Adipocyte (in vitro differentiated cells): ENCODE measurements at regions not wholly inside any gene's neighbourhood (a gene's known extent, or its start where the extent isn't known, plus 50 kb on each side); places are given as distances from the start of the nearest gene placed in this dataset.
"Not testable (repeated sequence)": the region's sequence is repeated elsewhere in the genome, so short reads cannot be mapped to it uniquely, and the experiment has no call there.

Source experiments
- DNase-seq: peaks from one replicate; pipeline ENCODE4 v3.0.0-alpha.2; 2015; ENCODE audit warnings: low read depth
- H3K27me3 ChIP-seq: replicated peaks from 2 replicates; pipeline ENCODE4 v1.7.0; 2013; ENCODE audit warnings: mild to moderate bottlenecking, low read length, moderate library complexity; ENCODE audit not compliant: control insufficient read depth, insufficient read depth
- H3K36me3 ChIP-seq: 2 replicates; pipeline ENCODE4 v1.7.0; 2013; ENCODE audit warnings: low read length, mild to moderate bottlenecking, moderate library complexity; ENCODE audit not compliant: control insufficient read depth, insufficient read depth, severe bottlenecking
- H3K4me1 ChIP-seq: 2 replicates; pipeline ENCODE4 v1.7.0; 2013; ENCODE audit warnings: mild to moderate bottlenecking, low read length, moderate library complexity; ENCODE audit not compliant: control insufficient read depth, insufficient read depth
- H3K4me3 ChIP-seq: 2 replicates; pipeline ENCODE4 v1.7.0; 2013; ENCODE audit warnings: mild to moderate bottlenecking, low read length, moderate library complexity
- H3K9ac ChIP-seq: 2 replicates; pipeline ENCODE4 v1.7.0; 2013; ENCODE audit warnings: mild to moderate bottlenecking, low read length, moderate library complexity
- H3K9me3 ChIP-seq: 2 replicates; pipeline ENCODE4 v1.7.0; 2013; ENCODE audit warnings: mild to moderate bottlenecking, low read length, moderate library complexity; ENCODE audit not compliant: control insufficient read depth

DNA sequence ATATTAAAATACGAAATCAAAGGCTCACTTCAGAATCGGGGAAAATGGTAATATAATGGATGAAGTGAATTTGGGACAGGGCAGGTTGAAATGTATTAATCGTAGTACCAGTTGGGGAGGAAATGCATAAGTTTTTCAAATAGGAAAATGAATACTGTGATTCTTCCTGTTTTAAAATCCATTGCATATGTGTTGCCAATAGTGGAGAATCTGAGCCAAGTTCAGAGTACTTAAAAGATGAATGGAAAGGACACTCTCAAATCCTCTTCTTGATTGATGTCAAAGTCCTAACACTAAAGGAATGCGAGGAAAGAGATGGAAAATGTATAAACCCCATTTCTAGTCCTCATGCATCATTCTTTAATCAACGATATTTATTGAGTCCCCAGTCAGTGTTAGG lies 160.9 kb upstream of the CCNG1 start:
- no peaks in the 10 kb centered on the region for H3K27me3 ChIP-seq
- H3K4me3 ChIP-seq = no peak overlapping the region
- H3K36me3 ChIP-seq = no peaks in the 10 kb centered on the region
- H3K9me3 ChIP-seq = no peaks in the 10 kb centered on the region
- DNase-seq = no peak
- H3K9ac ChIP-seq = no peak overlapping the region
- H3K4me1 ChIP-seq = no peaks in the 10 kb centered on the region

DNA sequence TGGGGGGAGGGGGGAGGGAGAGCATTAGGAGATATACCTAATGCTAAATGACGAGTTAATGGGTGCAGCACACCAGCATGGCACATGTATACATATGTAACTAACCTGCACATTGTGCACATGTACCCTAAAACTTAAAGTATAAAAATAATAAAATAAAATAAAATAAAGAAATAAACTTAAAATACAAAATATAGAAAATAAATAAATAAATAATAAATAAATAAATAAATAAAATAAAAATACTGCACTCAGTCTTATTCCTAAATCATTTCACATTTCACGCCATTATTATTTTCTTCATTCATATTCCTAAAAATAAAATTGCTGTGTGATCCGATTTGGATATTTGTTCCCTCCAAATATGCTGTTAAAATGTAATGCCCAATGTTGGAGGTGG lies 156.5 kb upstream of the CCNG1 start:
- H3K36me3 ChIP-seq, DNase-seq, H3K9me3 ChIP-seq, H3K4me1 ChIP-seq, H3K27me3 ChIP-seq, H3K4me3 ChIP-seq, H3K9ac ChIP-seq: not testable (repeated sequence)

GRCh38 chr5:163281512-163281911 lies 155.9 kb upstream of the CCNG1 start:
- Histone ChIP-seq H3K36me3 (no peaks in the 10 kb centered on the region), H3K9ac (no peak overlapping the region), H3K4me3 (no peak overlapping the region), H3K27me3 (no peaks in the 10 kb centered on the region), H3K4me1 (no peaks in the 10 kb centered on the region), H3K9me3 (peaks cover 3% of the 10 kb centered on the region)
- DNase-seq = no peak

GRCh38 chr5:163293836-163294235 lies 143.6 kb upstream of the CCNG1 start:
- Histone ChIP-seq H3K27me3 (peaks cover 8% of the 10 kb centered on the region), H3K4me1 (no peaks in the 10 kb centered on the region), H3K4me3 (no peak overlapping the region), H3K36me3 (no peaks in the 10 kb centered on the region), H3K9ac (no peak overlapping the region), H3K9me3 (no peaks in the 10 kb centered on the region)
- DNase-seq = no peak

DNA sequence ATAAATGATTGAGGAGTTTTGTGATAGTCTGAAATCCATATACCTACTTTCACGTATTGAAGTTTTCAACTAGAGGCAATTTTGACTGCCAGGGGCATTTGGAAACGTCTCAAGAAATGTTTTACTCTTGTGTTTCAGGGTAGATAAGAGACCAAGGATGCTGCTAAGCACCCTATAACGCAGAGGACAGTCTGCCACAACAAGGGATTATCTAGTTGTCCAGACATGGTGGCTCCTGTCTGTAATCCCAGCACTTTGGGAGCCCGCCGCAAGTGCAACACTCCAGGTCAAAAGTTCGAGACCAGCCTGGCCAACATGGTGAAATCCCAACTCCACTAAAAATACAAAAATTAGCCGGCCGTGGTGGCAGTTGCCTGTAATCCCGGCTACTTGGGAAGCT lies 133.7 kb upstream of the CCNG1 start:
- no peak for DNase-seq
- H3K4me3 ChIP-seq = no peak overlapping the region
- no peaks in the 10 kb centered on the region for H3K4me1 ChIP-seq
- H3K36me3 ChIP-seq = no peaks in the 10 kb centered on the region
- H3K9me3 ChIP-seq = no peaks in the 10 kb centered on the region
- no peaks in the 10 kb centered on the region for H3K27me3 ChIP-seq
- no peak overlapping the region for H3K9ac ChIP-seq

DNA sequence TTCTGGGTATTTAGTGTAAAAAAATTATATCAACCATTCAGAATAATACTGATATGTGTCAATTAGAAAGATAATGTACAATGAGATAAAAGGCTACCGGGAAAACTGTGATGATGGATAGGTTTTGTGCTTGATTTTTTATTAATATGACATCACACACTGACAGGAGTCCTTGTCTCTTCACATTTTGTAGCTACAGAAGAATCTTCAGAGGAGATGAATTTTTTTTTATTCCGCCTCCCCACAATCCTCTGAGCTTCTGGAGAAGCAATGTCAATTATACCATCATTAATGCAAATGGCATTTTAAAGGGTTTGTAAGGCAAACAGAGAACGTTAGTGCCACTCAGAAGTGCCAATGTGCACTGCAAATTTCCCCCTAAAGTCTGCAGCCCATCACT lies 131.7 kb upstream of the CCNG1 start:
- Histone ChIP-seq H3K4me3 (no peak overlapping the region), H3K36me3 (no peaks in the 10 kb centered on the region), H3K9ac (no peak overlapping the region), H3K27me3 (no peaks in the 10 kb centered on the region), H3K4me1 (no peaks in the 10 kb centered on the region), H3K9me3 (no peaks in the 10 kb centered on the region)
- DNase-seq = no peak

- Histone ChIP-seq H3K4me1 (no peaks in the 10 kb centered on the region), H3K4me3 (no peak overlapping the region), H3K27me3 (no peaks in the 10 kb centered on the region), H3K9ac (no peak overlapping the region), H3K36me3 (no peaks in the 10 kb centered on the region), H3K9me3 (no peaks in the 10 kb centered on the region)
- DNase-seq = peak; percentile 2
Measured at GRCh38 chr5:163306421-163306820, 131.0 kb upstream of the CCNG1 start.

DNA sequence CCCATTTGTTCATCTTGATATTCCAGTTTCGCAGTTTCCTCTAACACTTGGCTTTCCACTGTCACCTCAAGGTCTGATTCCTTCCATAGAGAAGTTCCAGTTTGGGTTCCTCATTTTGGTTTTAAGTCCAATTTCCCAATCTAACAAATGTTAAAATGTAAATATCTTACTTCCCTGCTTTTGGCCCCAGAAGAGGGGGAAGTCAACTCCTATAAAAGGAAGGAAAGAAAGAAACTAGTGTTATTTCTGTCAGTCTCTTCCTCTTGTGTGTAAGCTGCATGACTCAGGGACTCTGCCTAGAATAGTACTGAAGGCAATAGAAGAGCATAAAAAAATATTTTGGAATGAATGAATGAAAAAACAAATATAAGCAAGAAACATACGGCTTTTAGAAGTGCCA lies 127.5 kb upstream of the CCNG1 start:
- Histone ChIP-seq H3K36me3 (no peaks in the 10 kb centered on the region), H3K9ac (no peak overlapping the region), H3K4me3 (no peak overlapping the region), H3K9me3 (no peaks in the 10 kb centered on the region), H3K4me1 (no peaks in the 10 kb centered on the region), H3K27me3 (no peaks in the 10 kb centered on the region)
- DNase-seq = no peak

GRCh38 chr5:163310997-163311396 lies 126.4 kb upstream of the CCNG1 start:
- H3K9me3 ChIP-seq = no peaks in the 10 kb centered on the region
- H3K27me3 ChIP-seq = no peaks in the 10 kb centered on the region
- no peak for DNase-seq
- H3K4me3 ChIP-seq = no peak overlapping the region
- no peak overlapping the region for H3K9ac ChIP-seq
- no peaks in the 10 kb centered on the region for H3K4me1 ChIP-seq
- H3K36me3 ChIP-seq = no peaks in the 10 kb centered on the region

DNA sequence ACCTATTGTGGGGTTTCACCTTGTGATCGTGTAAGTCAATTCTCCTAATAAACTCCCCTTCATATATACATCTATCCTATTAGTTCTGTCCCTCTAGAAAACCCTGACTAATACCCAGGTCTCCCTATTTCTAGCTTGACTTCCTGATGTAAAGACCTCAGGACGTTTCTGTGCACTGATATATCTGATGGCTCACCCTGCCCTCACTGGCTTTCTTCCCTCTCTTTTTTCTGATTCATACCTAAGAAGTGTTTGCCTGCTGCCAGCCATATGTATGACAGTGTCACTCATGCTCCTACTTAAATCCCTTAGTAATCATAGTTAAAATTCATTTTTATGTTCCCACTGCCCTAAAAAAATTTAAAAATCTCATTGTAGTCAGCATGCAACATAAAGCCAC lies 124.8 kb upstream of the CCNG1 start:
- DNase-seq = no peak
- H3K9ac ChIP-seq = no peak overlapping the region
- H3K36me3 ChIP-seq = no peaks in the 10 kb centered on the region
- no peaks in the 10 kb centered on the region for H3K4me1 ChIP-seq
- no peaks in the 10 kb centered on the region for H3K27me3 ChIP-seq
- no peaks in the 10 kb centered on the region for H3K9me3 ChIP-seq
- H3K4me3 ChIP-seq = no peak overlapping the region

DNA sequence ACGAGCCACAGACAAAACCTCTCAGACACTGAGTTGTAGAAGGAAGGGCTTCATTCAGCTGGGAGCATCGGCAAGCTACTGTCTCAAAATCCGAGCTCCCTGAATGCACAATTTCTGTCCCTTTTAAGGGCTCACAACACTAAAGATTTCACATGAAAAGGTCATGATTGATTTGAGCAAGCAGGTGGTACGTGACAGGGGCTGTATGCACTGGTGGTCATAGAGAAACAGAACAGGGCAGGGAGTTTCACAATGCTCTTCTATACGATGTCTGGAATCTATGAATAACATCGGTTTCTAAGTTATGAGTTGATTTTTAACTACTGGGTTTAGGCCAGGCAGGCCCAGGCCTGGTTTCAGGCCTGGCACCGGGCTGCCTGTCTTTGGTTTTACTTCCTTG lies 124.3 kb upstream of the CCNG1 start:
- not testable (repeated sequence) for H3K9ac ChIP-seq, H3K36me3 ChIP-seq, H3K4me3 ChIP-seq, H3K9me3 ChIP-seq, H3K27me3 ChIP-seq, H3K4me1 ChIP-seq, DNase-seq

- H3K27me3 ChIP-seq, DNase-seq, H3K9ac ChIP-seq, H3K4me1 ChIP-seq, H3K36me3 ChIP-seq, H3K4me3 ChIP-seq, H3K9me3 ChIP-seq: not testable (repeated sequence)
Measured at GRCh38 chr5:163316374-163316773, 121.0 kb upstream of the CCNG1 start.
